Activated T-cell treated with anti-CD3 and anti-CD28 coated beads, Interleukin-2, amount 50 U/mL, for 1 hour (primary cell): ENCODE measurements at regions not wholly inside any gene's neighbourhood (a gene's known extent, or its start where the extent isn't known, plus 50 kb on each side); places are given as distances from the start of the nearest gene placed in this dataset.

Source experiments
- DNase-seq: peaks from one replicate; pipeline ENCODE4 v3.0.0-alpha.2; 2020

DNA sequence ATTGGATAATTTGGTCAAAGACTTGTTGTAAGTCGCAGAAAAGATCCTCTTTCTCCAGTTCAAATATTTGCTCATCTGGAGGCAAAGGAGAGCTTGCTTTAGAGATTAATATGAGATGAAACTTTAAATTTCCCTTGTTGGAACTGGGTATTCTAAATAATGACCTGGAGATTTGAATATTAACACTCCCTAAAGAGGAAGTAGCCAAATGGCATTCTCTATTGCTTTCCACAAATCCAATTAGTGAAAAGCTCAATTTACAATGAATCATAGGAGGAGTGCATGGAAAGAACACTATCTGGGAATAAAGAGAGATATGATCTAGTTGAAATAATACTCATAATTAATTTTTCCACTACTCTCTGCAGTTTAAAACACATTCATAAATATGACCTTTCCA lies 641.6 kb upstream of the TENM4 start:
- no peak for DNase-seq

DNA sequence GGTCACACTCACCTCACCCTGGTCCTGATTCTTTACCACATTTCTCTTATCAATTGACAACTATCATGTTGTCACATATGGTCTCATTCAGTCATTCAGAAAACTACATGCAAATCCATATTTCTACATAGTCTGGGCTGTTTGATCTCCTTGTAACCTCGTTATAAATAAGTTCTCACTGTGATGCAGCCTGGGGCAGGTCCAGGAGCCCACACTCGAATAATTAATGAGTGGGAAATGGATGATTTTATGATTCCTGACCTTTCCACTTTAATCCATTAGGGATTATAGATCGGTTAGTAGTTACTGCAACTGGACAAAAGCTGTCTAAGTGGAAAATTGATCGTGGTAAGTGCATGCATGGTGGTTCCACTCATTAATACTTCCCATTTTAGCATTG lies 636.3 kb upstream of the TENM4 start:
- DNase-seq = no peak

- no peak for DNase-seq
Measured at GRCh38 chr11:80074837-80075236, 634.0 kb upstream of the TENM4 start.

GRCh38 chr11:80066291-80066690 lies 625.5 kb upstream of the TENM4 start:
- DNase-seq = no peak

- DNase-seq = no peak
Measured at GRCh38 chr11:80065086-80065485, 624.3 kb upstream of the TENM4 start.

GRCh38 chr11:80061056-80061455 lies 620.2 kb upstream of the TENM4 start:
- DNase-seq = no peak

DNA sequence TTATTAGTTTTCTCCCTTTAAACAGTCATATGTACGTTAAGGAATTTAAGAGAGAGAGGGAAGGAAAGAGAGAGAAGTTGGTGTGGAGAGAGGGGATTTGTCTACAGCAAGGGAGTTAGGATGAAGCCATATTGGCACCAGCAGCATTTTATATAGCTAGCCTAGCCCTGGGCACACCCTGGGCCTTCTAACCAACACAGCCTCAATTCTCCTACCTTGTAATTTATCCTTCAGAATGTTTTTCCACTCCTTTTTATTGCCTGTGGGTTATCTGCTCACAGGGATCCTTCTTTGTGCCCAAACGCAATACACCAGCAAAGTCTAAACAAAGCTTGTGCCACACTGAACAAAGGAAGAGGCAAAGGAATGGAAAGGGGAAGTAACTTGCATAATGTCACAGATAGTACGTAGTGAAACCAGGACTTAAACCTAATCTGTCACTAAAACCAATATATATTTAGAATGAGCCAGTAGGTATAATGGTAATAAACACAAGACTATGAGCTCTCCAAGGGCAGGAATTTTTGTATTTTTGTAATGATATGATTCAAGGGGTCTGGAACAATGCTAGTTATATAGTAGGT lies 613.8 kb upstream of the TENM4 start:
- no peak for DNase-seq

GRCh38 chr11:80048513-80048912 lies 607.7 kb upstream of the TENM4 start:
- no peak for DNase-seq

DNA sequence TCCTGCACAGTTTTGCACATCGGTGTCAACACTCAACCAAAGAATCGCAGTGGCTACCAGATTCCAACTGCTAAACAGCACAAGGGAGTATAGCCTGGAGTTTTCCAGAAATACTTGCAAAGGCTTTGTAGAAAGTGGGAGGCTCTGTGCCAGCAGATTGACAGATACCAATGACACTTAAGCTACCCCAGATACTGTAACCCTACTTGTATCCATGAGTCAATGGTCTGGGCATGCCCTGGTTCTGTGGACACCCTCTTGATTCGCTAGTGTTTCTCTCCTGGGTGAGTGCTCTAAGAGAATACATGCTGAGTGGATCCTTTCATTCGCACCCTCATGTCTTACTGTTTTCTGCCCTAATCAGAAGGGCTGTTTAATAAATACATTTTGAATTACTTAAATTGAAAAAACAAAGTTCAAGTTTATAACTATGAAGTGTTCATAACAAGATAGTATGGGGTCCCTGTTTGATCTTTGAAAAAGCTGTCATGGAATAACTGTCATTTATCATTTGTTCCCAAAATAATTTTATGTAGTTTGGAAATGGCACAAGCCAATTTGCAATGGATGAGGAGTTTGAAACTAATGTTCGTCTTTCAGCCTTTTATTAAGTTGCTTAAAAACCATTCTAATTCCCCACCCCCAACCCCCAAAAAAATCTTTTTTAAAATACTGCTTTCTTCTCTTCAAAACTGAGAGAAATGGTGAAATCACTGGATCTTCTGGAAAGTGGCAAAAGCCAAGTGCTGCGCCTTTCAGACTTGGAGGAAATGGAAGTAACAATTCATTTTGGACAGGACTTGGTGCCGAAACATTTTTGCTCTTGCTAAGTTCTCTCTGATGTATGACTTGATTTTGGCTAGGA lies 600.5 kb upstream of the TENM4 start:
- DNase-seq = no peak

GRCh38 chr11:80034801-80035200 lies 594.0 kb upstream of the TENM4 start:
- no peak for DNase-seq

GRCh38 chr11:80031014-80031600 lies 590.3 kb upstream of the TENM4 start:
- no peak for DNase-seq

DNA sequence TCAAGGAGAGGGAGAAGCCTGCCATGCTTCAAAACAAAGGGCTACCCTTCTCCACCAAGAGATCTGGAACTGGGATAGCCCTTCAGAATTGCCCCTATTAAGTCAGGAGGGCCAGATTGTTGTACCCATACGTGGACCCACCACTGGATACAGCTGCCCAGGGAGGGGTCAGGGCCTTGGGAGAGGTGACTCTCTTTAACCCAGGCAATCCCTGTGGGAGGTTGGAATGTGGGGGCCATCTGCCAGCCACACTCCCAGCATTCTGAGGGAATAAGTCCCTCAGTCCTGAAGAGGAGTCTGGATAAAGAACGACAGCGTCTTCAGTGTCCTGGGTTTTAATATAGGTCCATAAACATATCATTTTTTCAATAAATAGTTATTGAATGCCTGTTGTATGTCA lies 588.2 kb upstream of the TENM4 start:
- no peak for DNase-seq

DNA sequence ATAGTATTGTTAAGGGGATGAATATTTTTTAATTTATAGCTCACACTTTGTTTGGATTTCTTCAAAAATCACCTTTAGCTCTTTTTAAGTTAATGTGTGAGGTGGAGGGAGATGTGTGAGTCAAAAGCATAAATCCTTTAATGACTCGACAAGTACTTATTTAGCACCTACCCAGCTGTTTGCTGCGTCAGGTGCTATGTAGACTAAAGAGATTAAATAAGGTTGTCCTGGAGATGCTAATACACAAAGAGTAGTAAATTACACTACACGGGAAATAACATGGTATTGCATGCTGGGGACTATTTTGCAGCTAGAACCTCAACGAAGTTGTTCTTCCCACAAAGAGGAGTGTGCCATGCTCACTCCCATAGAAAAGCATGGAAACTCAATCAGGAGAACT lies 583.3 kb upstream of the TENM4 start:
- no peak for DNase-seq

DNA sequence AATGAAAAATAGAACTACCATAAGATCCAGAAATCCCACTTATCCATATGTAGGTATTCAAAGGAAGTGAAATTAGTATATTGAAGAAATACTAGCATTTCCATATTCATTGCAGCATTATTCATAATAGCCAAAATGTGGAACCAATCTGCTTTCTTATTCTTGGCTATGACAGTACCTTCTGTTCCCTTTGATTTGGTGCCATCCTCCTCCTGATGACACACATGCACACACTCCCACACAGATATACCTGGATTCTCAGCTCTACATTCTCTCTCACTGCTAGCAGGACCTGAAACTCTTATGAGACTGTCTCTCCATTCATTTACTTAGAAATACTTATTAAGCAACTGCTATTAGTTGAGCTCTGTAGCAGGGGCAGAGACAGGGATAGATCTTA lies 582.6 kb upstream of the TENM4 start:
- no peak for DNase-seq

GRCh38 chr11:80010536-80010935 lies 569.7 kb upstream of the TENM4 start:
- DNase-seq = no peak

DNA sequence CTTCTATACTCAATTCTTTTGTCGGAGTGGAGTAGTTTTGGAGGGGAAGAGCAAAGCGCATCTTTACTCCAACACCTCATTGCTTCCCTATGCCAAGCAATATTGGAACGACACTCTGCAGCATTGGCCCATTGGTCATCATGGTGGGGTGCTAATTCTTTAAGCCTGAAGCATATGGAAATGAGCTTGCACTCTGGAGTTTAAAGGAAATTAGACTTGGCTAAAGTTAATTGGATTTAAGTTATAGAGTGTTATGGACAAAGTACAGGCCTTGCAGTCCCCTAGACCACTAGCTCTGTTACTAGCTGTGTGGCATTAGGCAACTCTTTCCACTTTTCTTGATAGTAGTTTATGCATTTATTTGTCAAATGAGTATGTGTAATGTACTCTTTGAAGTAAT lies 568.3 kb upstream of the TENM4 start:
- DNase-seq = no peak

DNA sequence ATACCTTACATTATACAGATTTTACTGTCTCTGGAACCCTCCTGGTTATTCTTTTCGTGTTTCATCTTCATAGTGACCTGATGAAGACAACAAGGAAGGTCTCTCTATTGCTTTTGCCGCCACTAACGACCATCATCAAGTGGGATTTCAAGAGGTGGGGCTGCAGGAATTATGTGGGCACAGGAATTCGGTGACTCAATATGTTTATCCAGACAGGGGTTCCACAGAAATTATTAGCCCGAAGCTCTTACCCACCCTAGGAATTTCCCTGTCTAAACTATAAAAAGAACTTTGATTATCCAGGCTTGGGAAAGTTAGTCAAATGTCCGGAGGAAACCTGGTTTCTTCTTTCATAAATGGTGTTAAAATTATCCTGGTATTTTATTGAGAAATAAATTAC lies 566.8 kb upstream of the TENM4 start:
- no peak for DNase-seq

GRCh38 chr11:79990141-79990540 lies 549.3 kb upstream of the TENM4 start:
- no peak for DNase-seq

DNA sequence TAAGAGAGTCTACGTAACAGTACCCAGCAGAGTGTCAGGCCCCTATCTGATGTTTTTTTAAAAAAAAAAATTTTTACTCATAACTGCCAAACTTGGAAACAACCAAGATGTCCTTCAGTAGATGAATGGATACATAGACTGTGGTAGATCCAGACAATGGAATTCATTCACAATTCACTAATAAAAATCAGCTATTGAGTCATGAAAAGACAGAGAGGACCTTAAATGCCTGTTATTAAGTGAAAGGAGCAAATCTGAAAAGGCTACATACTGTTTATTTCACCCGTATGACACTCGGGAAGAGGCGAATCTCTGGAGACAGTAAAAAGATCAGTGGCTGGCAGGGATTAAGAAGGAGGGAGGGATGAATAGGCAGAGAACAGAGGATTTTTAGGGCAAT lies 541.4 kb upstream of the TENM4 start:
- DNase-seq = no peak

DNA sequence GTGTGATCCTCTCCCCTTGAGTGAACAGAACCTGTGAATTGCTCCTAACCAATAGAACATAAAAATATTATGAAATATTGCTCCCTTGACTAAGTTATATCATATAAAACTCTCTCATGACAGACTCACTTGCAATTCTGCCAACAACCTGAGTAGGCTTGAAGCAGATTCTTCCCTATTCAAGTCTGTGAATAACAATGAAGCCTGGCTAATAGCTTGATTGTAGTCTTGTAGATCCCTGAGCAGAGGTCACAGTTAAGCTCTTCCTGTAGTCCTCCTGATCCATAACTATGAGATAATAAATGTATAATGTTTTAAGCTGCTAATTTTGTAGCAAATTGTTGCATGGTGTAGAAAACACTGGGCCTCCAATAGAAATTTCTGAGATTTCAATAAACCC lies 540.1 kb upstream of the TENM4 start:
- no peak for DNase-seq

DNA sequence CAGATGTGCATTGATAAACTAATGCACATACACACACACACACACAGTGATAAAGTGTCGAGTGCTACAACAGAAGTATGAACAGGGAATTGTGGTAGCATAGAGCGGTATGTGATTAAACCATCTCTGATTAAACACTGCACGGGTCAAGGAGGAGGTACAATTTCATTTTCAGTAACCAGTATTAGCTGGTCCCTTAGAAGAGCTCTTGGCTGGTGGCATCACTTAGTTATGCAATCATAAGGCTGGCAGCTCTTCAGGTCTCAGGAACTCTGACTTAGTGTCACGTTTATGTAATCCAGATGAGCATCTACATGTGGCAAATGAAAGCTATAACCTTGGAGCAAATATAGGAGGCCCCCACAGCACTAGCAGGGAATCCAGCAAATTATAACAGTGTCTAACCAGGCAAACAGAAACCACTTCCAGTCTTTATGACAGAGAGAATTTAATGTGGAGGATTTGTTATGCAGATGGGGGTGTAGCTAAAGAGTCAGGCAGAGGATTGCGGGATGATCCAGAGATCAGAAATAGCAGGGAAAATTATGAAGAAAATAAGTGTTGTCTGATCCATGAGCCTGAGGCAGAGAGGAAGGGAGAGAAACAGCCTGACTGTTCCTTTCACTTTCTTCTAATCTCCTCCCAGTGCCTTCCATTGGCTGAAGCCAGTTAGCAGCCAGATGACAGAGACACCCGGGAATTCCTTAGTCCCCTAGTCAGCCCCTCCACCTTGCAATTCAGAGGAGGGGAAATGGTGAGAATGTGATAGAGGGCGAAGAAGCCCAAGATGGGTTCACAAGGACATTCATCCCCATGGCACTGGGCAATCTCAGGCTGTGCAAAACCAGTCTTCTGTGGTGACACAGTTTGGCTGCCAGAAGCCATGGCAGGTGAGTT lies 533.1 kb upstream of the TENM4 start:
- DNase-seq = no peak

DNA sequence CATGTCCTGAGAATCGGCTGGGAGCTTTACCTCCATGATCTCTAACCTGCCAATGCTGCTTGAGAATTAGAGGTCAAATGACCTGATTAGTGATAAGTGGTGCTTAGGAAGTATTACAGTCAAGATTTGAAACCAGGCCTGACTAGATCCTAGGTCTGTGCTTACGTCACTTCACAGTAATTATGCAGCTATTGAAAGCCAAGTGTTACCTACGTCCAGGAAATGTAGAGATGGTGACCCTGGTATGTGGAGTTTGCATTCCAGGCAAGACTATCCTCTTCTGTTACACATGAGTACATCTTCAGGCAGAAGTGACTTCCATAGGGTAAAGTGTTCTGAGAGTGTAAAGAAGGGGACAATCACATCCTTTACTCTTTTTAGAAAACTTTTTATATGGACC lies 530.4 kb upstream of the TENM4 start:
- DNase-seq = no peak

DNA sequence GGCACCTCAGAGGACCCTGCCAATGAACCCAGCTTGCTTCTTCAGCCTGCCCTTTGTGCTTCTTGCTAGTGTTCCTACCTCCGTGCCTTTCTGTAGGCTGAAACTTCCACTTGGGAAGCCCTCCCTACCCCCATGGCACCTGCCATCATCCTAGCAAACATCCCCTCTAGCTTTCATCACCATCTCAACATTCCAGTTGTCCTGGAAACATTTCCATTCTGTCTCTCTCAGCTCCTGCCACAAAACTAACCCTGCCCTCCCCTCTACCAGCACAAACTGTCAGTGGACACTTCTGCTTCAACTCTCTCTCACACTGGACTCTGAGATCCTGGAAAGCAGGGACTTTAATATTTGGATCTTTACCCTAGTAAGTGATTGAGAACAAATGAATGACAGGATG lies 525.8 kb upstream of the TENM4 start:
- DNase-seq = no peak
